ENCODE measurements at regions not wholly inside any gene's neighbourhood (a gene's known extent, or its start where the extent isn't known, plus 50 kb on each side); places are given as distances from the start of the nearest gene placed in this dataset.
"Not testable (repeated sequence)": the region's sequence is repeated elsewhere in the genome, so short reads cannot be mapped to it uniquely, and the experiment has no call there.

DNA sequence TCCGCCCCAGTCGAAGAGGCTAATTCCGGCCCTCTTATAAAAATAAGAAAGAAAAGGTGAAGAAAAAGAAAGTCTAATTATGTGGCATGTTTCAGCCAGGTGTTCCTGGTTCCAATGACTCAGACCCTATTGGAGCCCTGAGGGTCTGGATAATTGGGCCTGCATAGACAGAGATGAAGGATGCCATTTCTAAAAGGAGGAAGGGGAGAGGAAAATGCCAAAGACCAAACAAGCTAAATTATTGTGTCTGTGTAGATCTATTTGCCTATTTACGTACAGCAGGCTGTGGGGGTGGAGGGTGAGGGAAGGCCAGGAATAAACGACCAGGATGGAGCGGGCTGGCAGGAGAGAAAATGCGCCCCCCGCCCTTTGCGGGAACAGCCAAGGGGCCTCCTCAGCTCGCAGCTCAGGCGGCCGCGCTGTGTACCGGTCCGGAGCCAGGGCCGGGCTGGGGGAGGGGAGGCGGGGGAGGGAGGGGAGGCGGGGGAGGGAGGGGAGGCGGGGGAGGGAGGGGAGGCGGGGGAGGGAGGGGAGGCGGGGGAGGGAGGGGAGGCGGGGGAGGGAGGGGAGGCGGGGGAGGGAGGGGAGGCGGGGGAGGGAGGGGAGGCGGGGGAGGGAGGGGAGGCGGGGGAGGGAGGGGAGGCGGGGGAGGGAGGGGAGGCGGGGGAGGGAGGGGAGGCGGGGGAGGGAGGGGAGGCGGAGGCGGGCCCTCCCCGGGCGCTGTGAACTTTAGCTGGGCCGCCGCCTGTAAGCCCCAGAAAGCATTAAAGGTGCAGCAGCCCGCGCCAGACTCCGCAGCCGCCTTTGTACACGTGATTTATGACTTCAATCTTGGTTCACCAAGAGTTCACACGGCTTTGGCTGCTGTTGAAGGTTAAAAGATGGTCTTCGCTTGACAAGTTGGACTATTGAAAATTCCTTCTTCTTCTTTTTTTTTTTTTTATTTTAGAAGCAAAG, 113.0 kb upstream of the FOXD4L5 start:
- H3K36me3 ChIP-seq (ENCODE audit: control insufficient read depth, insufficient read depth, low read length); H3K9me3 ChIP-seq (ENCODE audit: control insufficient read depth, low read length); H3K9ac ChIP-seq (ENCODE audit: low read length); H3K4me3 ChIP-seq (ENCODE audit: low read length); H3K4me1 ChIP-seq (ENCODE audit: control insufficient read depth, insufficient read depth, low read length); H3K27me3 ChIP-seq (ENCODE audit: control insufficient read depth, insufficient read depth, low read length): not testable (repeated sequence)

DNA sequence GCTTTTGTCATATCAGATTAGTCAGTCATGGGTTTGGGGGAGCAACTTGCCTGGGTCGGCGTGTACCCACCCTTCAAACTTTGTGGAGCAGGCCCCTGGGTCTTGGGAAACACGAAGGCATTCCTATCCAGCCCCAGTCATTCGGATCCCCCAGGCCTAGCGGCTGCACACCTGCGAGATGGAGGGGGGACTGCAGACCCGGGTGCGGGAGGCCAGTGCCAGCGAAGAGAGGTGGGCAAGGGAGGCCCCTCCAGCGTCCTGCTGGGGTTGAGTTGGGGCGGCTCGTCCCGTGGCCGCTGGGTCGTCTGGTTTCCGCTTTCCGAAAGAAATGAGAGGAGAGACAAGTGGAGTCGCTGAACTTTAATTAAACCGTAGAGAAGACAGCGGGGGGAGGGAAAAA, 112.2 kb upstream of the FOXD4L5 start:
- H3K4me1 ChIP-seq (ENCODE audit: control insufficient read depth, insufficient read depth, low read length); H3K4me3 ChIP-seq (ENCODE audit: low read length): not testable (repeated sequence)

DNA sequence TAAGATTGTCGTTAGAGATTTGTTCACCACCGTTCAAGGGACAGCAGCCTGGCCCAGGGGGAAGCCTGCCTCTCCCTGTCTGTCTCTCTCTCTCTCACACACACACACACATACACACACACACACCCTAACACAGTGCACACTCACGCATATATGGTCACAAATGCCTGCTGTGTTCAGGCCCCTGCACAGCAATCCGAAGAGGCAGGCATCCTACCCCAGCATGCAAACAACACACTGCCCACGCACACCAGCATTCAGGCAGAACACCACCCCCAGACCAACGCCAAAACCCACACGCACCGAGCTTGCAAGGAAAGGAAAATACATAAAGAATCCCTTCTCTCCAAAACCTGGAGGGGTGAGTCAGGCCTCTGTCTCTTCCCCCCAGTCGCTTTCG, 111.6 kb upstream of the FOXD4L5 start:
- H3K9me3 ChIP-seq (ENCODE audit: control insufficient read depth, low read length); H3K4me1 ChIP-seq (ENCODE audit: control insufficient read depth, insufficient read depth, low read length); H3K36me3 ChIP-seq (ENCODE audit: control insufficient read depth, insufficient read depth, low read length); H3K9ac ChIP-seq (ENCODE audit: low read length); H3K27me3 ChIP-seq (ENCODE audit: control insufficient read depth, insufficient read depth, low read length); H3K4me3 ChIP-seq (ENCODE audit: low read length): not testable (repeated sequence)

More for the DNA sequence above, 112.2 kb upstream of the FOXD4L5 start:
- H3K9ac ChIP-seq (ENCODE audit: low read length); H3K9me3 ChIP-seq (ENCODE audit: control insufficient read depth, low read length); H3K36me3 ChIP-seq (ENCODE audit: control insufficient read depth, insufficient read depth, low read length); H3K27me3 ChIP-seq (ENCODE audit: control insufficient read depth, insufficient read depth, low read length): not testable (repeated sequence)

GRCh38 chr9:65395789-65396188, 110.8 kb upstream of the FOXD4L5 start:
- H3K4me3 ChIP-seq (ENCODE audit: low read length); H3K27me3 ChIP-seq (ENCODE audit: control insufficient read depth, insufficient read depth, low read length); H3K9me3 ChIP-seq (ENCODE audit: control insufficient read depth, low read length); H3K9ac ChIP-seq (ENCODE audit: low read length); H3K36me3 ChIP-seq (ENCODE audit: control insufficient read depth, insufficient read depth, low read length); H3K4me1 ChIP-seq (ENCODE audit: control insufficient read depth, insufficient read depth, low read length): not testable (repeated sequence)

- not testable (repeated sequence) for H3K4me1 ChIP-seq (ENCODE audit: control insufficient read depth, insufficient read depth, low read length); H3K27me3 ChIP-seq (ENCODE audit: control insufficient read depth, insufficient read depth, low read length); H3K9ac ChIP-seq (ENCODE audit: low read length); H3K9me3 ChIP-seq (ENCODE audit: control insufficient read depth, low read length); H3K36me3 ChIP-seq (ENCODE audit: control insufficient read depth, insufficient read depth, low read length); H3K4me3 ChIP-seq (ENCODE audit: low read length)
Observed at GRCh38 chr9:65395121-65395520, 110.1 kb upstream of the FOXD4L5 start.

- not testable (repeated sequence) for H3K4me3 ChIP-seq (ENCODE audit: low read length); H3K9me3 ChIP-seq (ENCODE audit: control insufficient read depth, low read length); H3K9ac ChIP-seq (ENCODE audit: low read length); H3K27me3 ChIP-seq (ENCODE audit: control insufficient read depth, insufficient read depth, low read length); H3K36me3 ChIP-seq (ENCODE audit: control insufficient read depth, insufficient read depth, low read length); H3K4me1 ChIP-seq (ENCODE audit: control insufficient read depth, insufficient read depth, low read length)
Observed at GRCh38 chr9:65393111-65393810, 108.3 kb upstream of the FOXD4L5 start.

DNA sequence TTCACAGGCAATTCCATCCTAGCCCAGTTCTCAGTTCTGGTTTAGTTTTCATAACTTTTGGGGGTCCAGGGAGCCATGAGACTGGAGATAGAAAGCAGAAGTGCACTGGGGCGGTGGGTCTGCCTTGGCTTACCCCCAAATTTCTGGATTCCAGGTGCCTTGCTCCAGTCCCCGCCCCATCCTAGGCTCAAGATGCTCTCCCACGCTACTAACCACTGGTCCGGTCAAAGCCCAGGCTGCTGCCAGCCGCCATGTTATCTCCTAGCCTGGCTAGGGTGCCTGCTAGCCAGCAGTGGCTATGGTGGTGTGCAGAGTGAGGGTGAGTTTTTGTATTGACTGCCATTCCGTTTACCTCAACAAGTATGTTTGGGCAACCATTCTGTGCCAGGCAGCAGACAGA, 107.6 kb upstream of the FOXD4L5 start:
- H3K36me3 ChIP-seq (ENCODE audit: control insufficient read depth, insufficient read depth, low read length); H3K4me3 ChIP-seq (ENCODE audit: low read length); H3K4me1 ChIP-seq (ENCODE audit: control insufficient read depth, insufficient read depth, low read length); H3K9me3 ChIP-seq (ENCODE audit: control insufficient read depth, low read length); H3K9ac ChIP-seq (ENCODE audit: low read length); H3K27me3 ChIP-seq (ENCODE audit: control insufficient read depth, insufficient read depth, low read length): not testable (repeated sequence)

GRCh38 chr9:65389710-65390109, 104.7 kb upstream of the FOXD4L5 start:
- not testable (repeated sequence) for H3K9me3 ChIP-seq (ENCODE audit: control insufficient read depth, low read length); H3K4me1 ChIP-seq (ENCODE audit: control insufficient read depth, insufficient read depth, low read length); H3K9ac ChIP-seq (ENCODE audit: low read length); H3K27me3 ChIP-seq (ENCODE audit: control insufficient read depth, insufficient read depth, low read length); H3K36me3 ChIP-seq (ENCODE audit: control insufficient read depth, insufficient read depth, low read length); H3K4me3 ChIP-seq (ENCODE audit: low read length)

GRCh38 chr9:65389216-65389615, 104.2 kb upstream of the FOXD4L5 start:
- H3K4me3 ChIP-seq (ENCODE audit: low read length); H3K36me3 ChIP-seq (ENCODE audit: control insufficient read depth, insufficient read depth, low read length); H3K9ac ChIP-seq (ENCODE audit: low read length); H3K27me3 ChIP-seq (ENCODE audit: control insufficient read depth, insufficient read depth, low read length); H3K4me1 ChIP-seq (ENCODE audit: control insufficient read depth, insufficient read depth, low read length); H3K9me3 ChIP-seq (ENCODE audit: control insufficient read depth, low read length): not testable (repeated sequence)

- not testable (repeated sequence) for H3K36me3 ChIP-seq (ENCODE audit: control insufficient read depth, insufficient read depth, low read length); H3K9me3 ChIP-seq (ENCODE audit: control insufficient read depth, low read length); H3K27me3 ChIP-seq (ENCODE audit: control insufficient read depth, insufficient read depth, low read length); H3K4me1 ChIP-seq (ENCODE audit: control insufficient read depth, insufficient read depth, low read length)
- peak overlapping the region; percentile 36 for H3K4me3 ChIP-seq (ENCODE audit: low read length)
- H3K9ac ChIP-seq (ENCODE audit: low read length) = peak overlapping the region; percentile 59
Observed at GRCh38 chr9:65386699-65387098, 101.7 kb upstream of the FOXD4L5 start.

- H3K4me3 ChIP-seq (ENCODE audit: low read length) = peak overlapping the region; percentile 36
- H3K9me3 ChIP-seq (ENCODE audit: control insufficient read depth, low read length); H3K4me1 ChIP-seq (ENCODE audit: control insufficient read depth, insufficient read depth, low read length); H3K9ac ChIP-seq (ENCODE audit: low read length); H3K36me3 ChIP-seq (ENCODE audit: control insufficient read depth, insufficient read depth, low read length); H3K27me3 ChIP-seq (ENCODE audit: control insufficient read depth, insufficient read depth, low read length): not testable (repeated sequence)
Observed at GRCh38 chr9:65386191-65386590, 101.2 kb upstream of the FOXD4L5 start.

- H3K27me3 ChIP-seq (ENCODE audit: control insufficient read depth, insufficient read depth, low read length); H3K4me1 ChIP-seq (ENCODE audit: control insufficient read depth, insufficient read depth, low read length); H3K9ac ChIP-seq (ENCODE audit: low read length); H3K36me3 ChIP-seq (ENCODE audit: control insufficient read depth, insufficient read depth, low read length); H3K4me3 ChIP-seq (ENCODE audit: low read length); H3K9me3 ChIP-seq (ENCODE audit: control insufficient read depth, low read length): not testable (repeated sequence)
Observed at GRCh38 chr9:65385655-65386024, 100.6 kb upstream of the FOXD4L5 start.

Data from mucosa of stomach (tissue), 1 donor.